ENCODE measurements at regions not wholly inside any gene's neighbourhood (a gene's known extent, or its start where the extent isn't known, plus 50 kb on each side); places are given as distances from the start of the nearest gene placed in this dataset.

GRCh38 chr1:4090556-4090955 is 190.5 kb upstream of the C1orf174 start:
- intact Hi-C loops (cut with DNase I; ENCODE audit: low total_unique reads): no loop called here
- H3K36me3 ChIP-seq: no peaks in the 10 kb centered on the region
- H3K27ac ChIP-seq: no peak overlapping the region
- 63 to 90% (median 79%) methylated on average over 2 to 5 of the region's 5 CpGs for WGBS, 5 donors
- H3K4me1 ChIP-seq: no peaks in the 10 kb centered on the region
- peaks cover 3 to 33% (median 28%) of the 10 kb centered on the region in 4 donors for H3K9me3 ChIP-seq
- TF ChIP-seq, protein P1, sequence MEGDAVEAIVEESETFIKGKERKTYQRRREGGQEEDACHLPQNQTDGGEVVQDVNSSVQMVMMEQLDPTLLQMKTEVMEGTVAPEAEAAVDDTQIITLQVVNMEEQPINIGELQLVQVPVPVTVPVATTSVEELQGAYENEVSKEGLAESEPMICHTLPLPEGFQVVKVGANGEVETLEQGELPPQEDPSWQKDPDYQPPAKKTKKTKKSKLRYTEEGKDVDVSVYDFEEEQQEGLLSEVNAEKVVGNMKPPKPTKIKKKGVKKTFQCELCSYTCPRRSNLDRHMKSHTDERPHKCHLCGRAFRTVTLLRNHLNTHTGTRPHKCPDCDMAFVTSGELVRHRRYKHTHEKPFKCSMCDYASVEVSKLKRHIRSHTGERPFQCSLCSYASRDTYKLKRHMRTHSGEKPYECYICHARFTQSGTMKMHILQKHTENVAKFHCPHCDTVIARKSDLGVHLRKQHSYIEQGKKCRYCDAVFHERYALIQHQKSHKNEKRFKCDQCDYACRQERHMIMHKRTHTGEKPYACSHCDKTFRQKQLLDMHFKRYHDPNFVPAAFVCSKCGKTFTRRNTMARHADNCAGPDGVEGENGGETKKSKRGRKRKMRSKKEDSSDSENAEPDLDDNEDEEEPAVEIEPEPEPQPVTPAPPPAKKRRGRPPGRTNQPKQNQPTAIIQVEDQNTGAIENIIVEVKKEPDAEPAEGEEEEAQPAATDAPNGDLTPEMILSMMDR (IDR thresholded peaks at IDR 0.05): no peak
- TF ChIP-seq POLR2A (IDR thresholded peaks at IDR 0.05) (no peak), EP300 (IDR thresholded peaks at IDR 0.05) (no peak), POLR2AphosphoS5 (IDR thresholded peaks at IDR 0.05) (no peak)
- no peak overlapping the region for H3K4me3 ChIP-seq
- DNase-seq: peak in 1 of 2 donors; percentile 7
- H3K27me3 ChIP-seq: peaks cover 0 to 31% (median 0%) of the 10 kb centered on the region in 3 donors

DNA sequence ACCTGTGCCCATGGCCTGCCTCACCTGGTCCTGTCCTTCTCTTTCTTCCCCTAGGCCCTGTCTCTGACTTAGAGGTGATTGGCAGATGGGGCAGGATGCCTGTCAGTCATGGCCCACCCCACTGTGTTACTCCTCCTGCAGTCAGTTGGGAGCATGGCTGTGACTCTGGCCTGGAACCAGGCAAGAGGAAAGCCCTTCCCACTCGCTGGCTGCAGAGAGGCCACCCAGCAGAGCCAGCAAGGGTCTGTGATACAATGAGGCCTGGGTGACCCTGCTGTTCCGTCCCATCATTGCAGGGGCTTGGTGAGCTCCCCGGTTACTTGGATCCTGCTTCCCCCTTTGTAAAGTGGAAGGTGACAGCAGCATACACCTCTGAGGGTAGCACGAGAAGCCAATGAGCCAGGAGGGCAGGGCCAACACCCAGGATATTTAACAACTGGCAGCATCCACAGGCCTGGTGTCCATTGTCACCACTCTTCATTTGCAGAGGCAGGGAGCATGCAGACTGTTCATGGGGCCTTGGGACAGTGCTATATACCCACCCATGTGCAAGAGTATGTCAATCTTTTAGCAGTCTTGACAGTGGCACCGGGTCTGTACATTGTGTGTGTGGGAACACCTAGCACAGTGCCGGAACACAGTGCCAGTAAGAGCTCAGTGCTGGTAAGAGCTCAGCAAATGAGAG is 191.0 kb upstream of the C1orf174 start:
- Histone ChIP-seq H3K36me3 (no peaks in the 10 kb centered on the region), H3K27me3 (peaks cover 0 to 27% (median 0%) of the 10 kb centered on the region in 3 donors), H3K9me3 (peaks cover 3 to 37% (median 31%) of the 10 kb centered on the region in 4 donors), H3K27ac (no peak overlapping the region), H3K4me3 (no peak overlapping the region), H3K4me1 (no peaks in the 10 kb centered on the region)
- intact Hi-C loops (cut with DNase I; ENCODE audit: low total_unique reads): no loop called here
- 80 to 96% (median 82%) methylated on average over 2 to 6 of the region's 6 CpGs for WGBS, 5 donors
- TF ChIP-seq, protein P1 (IDR thresholded peaks at IDR 0.05): no peak
- no peak for TF ChIP-seq EP300 (IDR thresholded peaks at IDR 0.05)
- no peak for TF ChIP-seq POLR2AphosphoS5 (IDR thresholded peaks at IDR 0.05)
- DNase-seq: no peak

DNA sequence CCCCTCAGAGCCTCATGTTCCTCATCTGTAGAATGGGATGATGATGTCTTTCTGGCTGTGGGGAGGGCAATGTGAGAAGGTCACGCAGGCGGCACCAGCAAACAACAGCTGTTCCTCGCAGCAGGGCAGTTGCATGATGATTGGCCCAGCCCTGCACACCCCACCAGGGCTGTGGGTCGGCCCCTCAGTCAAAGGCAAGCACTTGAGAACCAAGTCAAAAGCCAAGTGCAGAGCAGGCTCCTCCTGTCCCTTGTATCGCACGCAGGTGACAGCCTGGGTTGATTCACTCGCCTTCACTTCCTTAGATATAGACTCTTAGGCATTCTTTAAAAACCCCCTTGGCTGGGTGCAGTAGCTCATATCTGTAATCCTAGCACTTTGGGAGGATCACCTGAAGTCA is 191.9 kb upstream of the C1orf174 start:
- no peak for DNase-seq
- H3K36me3 ChIP-seq: no peaks in the 10 kb centered on the region
- no peaks in the 10 kb centered on the region for H3K4me1 ChIP-seq
- WGBS, 5 donors: 82 to 92% (median 91%) methylated on average over 6 to 7 of the region's 7 CpGs
- TF ChIP-seq POLR2AphosphoS5 (IDR thresholded peaks at IDR 0.05): no peak
- no peak for TF ChIP-seq POLR2A (IDR thresholded peaks at IDR 0.05)
- TF ChIP-seq, protein P1 (IDR thresholded peaks at IDR 0.05): no peak
- TF ChIP-seq EP300 (IDR thresholded peaks at IDR 0.05): no peak
- no peak overlapping the region for H3K4me3 ChIP-seq
- H3K9me3 ChIP-seq: peaks cover 3 to 46% (median 35%) of the 10 kb centered on the region in 4 donors
- H3K27ac ChIP-seq: no peak overlapping the region
- intact Hi-C loops (cut with DNase I; ENCODE audit: low total_unique reads): no loop called here
- H3K27me3 ChIP-seq: peaks cover 0 to 18% (median 0%) of the 10 kb centered on the region in 3 donors

- Histone ChIP-seq H3K4me1 (no peaks in the 10 kb centered on the region), H3K4me3 (no peak overlapping the region), H3K27me3 (peaks cover 0 to 15% (median 0%) of the 10 kb centered on the region in 3 donors), H3K36me3 (no peaks in the 10 kb centered on the region), H3K9me3 (peaks cover 3 to 53% (median 35%) of the 10 kb centered on the region in 4 donors), H3K27ac (no peak overlapping the region)
- no peak for DNase-seq
- intact Hi-C loops (cut with DNase I; ENCODE audit: low total_unique reads): no loop called here
- 49 to 83% (median 77%) methylated on average over 4 to 7 of the region's 7 CpGs for WGBS, 5 donors
- TF ChIP-seq POLR2A (IDR thresholded peaks at IDR 0.05): no peak
- TF ChIP-seq, protein P1 (IDR thresholded peaks at IDR 0.05): no peak
- no peak for TF ChIP-seq POLR2AphosphoS5 (IDR thresholded peaks at IDR 0.05)
- no peak for TF ChIP-seq EP300 (IDR thresholded peaks at IDR 0.05)
Measured at GRCh38 chr1:4093856-4094565, 193.9 kb upstream of the C1orf174 start.
